HG02943 (cell line): ENCODE measurements at regions not wholly inside any gene's neighbourhood (a gene's known extent, or its start where the extent isn't known, plus 50 kb on each side); places are given as distances from the start of the nearest gene placed in this dataset.

Experiments used
- ATAC-seq: cut with Tn5 transposase; IDR thresholded peaks from one replicate; pipeline ENCODE4 v1.9.1; 2021; ENCODE audit warnings: mild to moderate bottlenecking, low read depth, moderate library complexity; ENCODE audit not compliant: unreplicated experiment

DNA sequence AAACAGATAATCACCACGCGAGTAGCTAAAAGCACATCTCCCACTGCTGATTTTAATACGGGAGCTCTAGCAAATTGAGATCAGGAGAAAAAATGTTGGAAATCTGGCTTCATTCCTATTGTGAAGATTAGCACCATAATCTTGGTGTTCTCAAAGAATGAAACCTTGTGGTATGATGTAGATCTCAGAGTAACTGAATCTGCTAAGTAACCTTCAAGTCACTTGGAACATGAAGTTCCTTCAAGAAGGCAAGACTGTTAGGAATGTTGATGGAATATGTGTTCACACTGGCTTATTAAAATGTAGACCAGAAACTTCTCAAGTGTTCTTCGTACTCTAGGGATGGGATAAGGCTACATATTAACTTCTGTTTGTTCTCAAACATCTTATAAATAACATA, 117.4 kb upstream of the CHRM3 start:
- ATAC-seq = no peak

DNA sequence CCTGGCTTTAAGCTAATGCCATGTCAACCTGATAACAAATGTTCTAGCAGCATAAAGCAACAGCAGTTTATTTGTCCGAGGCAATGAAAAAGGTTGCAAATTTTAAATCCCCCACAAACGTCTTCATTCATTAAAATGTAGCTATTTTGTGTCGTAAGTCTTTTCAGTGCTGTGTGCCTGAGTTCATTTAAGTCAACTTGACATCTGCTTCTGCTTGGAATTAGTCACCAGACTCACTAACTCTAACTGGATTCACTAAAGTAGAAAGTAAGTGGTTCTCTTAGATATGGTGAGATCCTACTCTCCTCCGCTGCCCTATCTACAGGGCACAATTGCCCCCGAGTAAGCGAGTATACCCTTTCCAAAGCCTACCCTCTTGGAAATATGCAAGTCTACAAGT, 118.4 kb upstream of the CHRM3 start:
- ATAC-seq = no peak

DNA sequence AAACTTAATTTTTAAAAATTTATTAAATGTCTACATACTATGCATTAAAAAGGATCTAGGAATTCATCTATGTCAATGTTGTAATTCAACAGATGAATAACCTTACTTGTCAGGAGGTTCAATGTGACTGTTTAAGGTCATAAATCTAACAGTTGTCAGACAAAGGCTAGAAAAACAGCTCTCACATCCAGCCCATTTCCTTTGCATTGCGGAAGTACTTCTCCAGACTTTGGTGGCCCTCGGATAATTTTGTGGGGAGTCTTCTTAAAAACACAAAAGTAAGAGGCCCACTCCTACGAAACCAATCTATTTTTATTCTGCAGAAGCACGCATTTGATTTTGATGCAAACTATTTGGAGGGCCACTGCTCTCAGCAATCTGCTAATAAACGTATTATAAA, 122.6 kb upstream of the CHRM3 start:
- no peak for ATAC-seq

DNA sequence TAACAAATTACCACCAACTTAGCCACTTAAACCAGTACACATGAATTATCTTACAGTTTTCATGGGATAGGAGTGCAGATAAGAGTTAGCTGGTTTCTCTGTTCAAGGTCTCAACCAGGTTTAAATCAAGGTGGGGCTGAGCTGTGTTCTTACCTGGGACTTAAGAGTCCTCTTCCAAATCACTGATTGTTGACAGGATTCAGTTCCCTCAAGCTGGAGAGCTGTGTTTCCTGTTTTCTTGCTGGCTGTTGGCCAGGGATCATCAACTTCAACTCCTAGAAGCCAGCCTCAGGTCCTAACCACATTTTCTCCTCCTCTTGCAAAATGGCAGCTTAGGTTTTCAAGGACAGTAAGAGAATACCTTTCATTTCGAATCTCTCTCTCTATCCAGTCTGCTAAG, 123.8 kb upstream of the CHRM3 start:
- ATAC-seq = no peak

DNA sequence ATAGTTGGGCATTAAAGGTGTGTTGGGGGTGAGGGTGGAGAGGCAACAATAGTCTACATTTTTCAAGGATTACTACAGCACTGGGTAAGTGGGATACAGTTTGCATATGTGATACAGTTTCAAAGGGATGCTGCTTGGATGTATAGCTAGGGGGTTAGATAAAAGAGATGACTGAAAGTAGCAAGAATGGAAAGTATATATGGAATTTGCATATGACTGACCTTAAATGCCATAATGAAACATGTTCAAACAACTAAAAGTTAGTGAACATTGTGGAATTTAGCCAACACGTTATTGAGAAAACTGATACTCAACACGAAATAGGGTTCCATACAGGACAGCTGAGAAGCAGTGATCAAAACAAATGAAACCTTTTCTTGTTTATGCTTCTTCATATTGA, 124.8 kb upstream of the CHRM3 start:
- no peak for ATAC-seq

DNA sequence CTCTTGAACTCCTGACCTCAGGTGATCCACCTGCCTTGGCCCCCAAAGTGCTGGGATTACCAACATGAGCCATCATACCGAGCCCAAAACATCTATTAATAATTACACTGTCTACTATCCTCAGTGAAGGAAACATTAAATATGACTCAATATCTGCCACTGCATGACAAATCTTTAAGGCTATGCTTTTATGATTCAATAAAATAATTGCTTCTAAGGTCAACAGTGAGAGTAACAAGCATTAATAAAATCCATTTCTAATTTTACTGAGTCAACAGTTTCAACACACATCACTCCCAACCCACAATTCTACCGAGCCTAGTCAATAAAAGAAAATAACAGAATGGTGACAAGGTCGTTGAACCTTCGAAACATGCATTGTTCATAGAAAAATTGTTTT, 125.5 kb upstream of the CHRM3 start:
- no peak for ATAC-seq

DNA sequence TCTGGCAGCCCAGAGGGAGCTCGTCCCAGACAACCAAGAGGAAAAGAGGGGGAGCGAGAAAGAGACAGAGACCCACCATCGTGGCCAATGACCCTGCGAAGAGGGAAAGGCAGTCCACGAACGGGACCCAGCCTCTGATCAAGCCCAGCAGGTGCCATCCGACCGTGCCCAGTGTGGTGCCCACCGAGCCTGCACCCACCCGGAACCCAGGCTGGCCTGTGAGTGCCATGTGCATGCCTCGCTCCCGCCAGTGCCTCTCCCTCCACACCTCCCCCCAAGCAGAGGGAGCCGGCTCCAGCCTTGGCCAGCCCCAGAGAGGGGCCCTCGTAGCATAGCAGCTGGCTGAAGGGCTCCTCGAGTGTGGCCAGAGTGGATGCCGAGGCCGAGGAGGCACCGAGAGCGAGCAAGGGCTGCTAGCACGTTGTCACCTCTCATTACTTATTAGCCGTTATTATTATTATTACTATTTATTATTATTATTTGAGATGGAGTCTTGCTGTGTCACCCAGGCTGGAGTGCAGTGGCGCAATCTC, 130.7 kb upstream of the CHRM3 start:
- ATAC-seq = no peak

DNA sequence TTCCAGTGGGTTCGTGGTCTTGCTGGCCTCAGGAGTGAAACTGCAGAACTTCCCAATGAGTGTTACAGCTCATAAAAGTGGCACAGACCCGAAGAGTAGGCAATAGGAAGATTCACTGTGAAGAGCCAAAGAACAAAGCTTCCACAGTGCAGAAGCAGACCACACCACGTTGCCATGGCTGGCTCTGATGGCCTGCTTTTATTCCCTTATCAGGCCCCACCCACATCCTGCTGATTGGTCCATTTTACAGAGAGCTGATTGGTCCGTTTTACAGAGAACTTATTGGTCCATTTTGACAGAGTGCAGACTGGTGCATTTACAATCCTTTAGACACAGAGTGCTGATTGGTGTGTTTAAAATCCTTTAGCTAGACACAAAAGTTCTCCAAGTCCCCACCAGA, 131.4 kb upstream of the CHRM3 start:
- no peak for ATAC-seq

DNA sequence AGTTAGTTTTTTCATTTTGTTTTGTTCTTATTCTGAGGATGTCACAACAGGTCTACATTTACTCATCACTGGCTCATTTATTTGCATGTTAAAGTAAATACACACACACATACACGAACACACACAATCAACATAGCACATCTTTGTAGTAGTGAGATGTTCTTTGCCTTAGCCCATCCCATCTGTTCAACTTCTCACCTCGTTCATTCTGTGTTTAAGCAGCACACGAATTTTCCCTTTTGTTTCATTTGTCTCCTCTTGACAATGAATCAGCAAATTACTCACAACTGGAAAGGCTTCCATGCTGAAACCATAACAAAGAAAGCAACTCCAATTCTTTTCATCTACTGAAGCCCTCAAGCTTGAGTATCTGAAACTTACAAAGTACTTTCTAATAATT, 133.3 kb upstream of the CHRM3 start:
- no peak for ATAC-seq

DNA sequence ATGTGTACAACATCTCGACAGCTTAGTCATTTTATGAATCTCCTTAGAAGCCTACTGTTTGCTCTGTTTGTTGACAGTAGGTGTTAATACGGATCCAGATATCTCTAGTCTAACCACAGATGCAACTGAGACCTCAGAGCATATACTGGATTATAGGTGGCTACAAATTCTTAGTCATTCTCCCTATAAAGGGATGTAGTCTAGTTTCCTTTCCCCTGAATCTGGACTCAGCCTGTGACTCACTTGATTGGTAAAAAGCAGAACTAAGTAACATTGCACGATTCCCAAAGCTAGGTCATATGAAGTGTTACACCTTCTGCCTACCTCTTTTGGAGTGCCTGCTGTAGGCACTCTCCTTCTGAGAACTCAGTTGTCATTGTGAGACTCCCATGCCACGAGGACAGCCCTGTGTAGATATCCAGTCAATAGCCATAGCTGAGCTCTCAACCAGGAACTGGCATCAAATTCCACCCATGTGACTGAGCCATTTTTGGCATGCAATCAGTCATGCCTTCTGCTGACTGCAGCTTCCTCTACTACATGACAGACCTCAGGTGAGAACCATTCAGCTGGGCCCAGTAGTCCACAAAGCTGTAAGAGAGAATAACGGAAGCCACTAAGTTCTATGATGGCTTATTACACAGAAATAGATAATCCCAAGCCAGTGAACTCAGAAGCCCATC, 135.9 kb upstream of the CHRM3 start:
- ATAC-seq = no peak

DNA sequence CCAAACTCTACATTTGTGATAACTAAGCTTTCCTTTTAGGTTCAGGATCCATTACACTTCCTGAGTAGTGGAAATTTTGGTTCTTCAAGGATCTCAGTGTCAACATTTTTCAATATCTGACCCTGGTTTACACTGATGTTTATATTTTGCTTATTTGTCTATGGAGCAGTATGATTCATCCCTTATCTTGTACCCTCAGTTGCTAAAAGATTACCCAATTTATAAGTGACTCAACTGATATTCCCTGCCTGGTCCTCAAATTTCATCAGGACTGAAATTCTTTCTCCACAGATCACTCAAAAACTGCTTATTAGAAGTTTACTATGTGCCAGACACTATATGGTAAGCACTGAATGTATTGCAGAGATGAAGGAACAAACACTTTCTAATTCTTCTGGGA, 139.1 kb upstream of the CHRM3 start:
- no peak for ATAC-seq

DNA sequence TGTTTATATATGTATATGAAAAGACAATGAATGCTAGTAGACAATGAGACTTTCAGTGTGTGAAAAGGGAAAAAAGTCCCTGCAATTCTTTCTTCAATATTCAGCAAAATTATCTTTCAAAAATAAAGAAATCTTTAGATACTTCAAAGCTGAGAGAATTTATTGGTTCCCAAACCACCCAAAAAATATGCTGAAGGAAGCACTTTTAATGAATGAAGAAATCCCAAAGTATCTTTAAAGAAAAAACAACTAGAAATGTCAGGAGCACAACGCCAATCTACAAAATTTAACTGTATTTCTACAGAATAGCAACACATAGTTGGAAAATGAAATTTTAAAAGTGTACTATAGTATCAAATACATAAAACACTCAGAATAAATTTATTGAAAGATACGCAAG, 142.3 kb upstream of the CHRM3 start:
- ATAC-seq = no peak

DNA sequence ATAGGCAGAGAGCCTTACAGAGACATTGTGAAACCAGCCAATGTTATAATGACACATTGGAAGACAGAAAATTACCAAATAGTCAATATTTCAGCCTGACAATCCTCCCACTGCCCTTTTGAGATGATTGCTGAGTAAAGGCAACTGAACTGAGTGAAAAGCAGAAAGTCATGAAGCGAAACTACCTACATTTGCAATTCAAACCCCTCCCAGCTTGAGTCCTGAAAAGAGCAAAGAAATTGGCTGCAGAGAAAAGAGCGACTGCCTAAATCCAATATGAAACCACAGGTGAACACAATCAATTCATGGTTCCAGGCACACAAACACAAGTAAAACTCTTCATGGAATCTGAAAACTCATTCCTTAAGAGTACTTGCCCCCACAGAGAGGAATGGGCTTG, 143.4 kb upstream of the CHRM3 start:
- ATAC-seq = no peak

DNA sequence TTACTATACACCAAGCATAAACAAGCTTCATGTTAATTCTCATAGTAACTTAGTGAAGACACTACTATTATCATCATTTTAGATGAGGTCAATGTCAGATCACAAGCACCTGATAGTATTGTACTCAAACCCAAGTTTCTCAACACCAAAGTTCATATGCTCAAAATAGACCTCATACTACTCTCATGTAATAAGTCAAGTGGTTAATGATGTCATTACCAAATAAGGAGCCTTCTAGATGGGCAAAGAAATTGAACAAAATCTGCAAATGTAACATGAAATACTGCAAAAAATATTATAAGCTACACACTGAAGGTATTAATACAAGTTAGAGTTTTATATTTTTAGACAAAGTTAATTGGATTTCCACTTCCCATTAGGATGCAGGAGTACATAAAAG, 144.0 kb upstream of the CHRM3 start:
- no peak for ATAC-seq

DNA sequence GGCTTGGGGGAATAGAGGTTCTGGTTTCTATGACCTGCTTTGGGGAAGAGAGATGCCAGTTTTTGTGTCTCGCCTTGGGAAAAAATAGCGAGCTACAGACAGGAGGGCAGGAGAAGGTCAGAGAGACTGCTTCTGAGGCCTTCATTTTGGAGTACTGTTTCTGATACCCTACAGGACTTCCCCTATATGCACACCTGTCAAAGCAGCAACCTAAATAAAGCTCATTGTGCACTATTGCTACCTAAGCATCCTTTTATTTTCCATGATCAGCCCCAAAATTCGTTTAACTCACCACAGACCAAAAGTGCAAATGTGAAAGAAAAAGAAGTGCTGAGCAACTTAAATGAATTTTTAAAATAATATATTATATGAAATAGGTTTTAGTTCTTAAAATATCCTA, 145.6 kb upstream of the CHRM3 start:
- no peak for ATAC-seq

DNA sequence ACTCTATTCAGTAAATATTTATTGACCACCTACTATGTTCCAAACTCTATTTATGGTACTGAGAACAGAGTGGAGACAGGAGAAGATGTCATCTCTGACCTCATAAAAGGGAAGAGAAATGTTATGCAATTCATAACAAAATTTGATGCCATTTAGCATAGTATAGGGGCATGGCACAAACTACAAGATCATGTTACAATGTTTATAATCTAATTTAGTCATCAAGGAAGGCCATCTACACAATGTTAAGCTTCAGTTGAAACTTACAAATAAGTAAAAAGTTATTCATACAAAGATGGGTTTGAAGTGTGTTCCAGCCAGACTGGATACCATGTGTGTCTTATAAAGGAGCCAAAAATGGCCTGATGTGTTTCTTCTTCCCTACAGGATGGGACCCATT, 146.8 kb upstream of the CHRM3 start:
- no peak for ATAC-seq

DNA sequence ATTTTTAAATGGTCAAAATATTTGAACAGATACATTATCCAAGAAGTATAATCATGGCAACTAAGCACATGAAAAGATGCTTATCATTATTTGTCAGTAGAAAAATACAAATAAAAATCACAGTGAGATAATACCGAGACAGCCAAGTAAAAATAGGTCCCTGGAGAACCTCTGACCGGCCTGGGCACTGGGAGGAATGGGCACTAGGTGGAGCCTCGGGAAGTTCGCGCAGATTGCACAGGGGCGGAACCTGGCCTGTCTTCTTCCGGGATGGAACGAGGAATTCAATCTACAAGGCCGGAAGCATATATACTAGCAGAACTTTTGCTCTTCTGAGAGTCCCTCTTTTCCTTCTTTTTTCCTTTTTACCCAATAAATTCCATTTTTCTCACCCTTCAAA, 148.5 kb upstream of the CHRM3 start:
- ATAC-seq = no peak

DNA sequence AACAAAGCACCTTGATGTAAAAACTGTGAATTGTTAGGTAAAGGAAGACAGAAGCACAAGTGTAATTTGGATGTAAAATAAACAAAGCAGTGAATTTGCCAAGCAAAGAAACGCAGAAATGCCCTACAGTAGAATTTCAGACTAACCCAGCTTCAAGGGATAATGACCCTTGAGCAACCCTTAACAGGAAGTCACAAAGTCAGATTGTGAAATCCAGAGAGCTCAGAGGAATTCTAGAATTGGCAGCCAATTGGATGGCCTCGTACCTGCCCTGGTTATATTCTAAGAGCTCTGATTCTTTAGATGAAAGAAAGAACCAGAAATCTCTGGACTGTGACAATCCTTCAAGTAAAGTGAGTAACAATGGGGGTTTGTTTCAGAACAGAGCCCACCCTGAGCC, 152.7 kb upstream of the CHRM3 start:
- ATAC-seq = no peak

DNA sequence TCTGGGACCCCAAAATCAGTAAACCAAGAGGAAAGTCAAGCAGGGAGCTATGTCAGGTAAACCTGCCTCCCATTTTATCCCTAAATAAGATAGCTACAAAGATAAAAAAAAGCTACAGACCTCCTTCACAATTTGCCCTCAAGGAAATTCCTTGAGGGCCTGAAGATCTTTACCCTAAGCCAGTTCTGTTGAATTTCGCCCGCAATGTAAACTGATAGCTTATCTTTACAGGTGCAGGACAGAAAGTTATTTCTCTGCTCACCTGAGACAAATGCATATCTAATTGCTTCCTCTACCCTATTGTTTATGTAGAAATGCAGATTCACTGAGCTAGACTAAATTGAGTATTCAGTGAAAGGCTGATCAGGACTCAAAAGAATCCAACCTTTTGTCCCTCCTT, 153.4 kb upstream of the CHRM3 start:
- ATAC-seq = no peak

DNA sequence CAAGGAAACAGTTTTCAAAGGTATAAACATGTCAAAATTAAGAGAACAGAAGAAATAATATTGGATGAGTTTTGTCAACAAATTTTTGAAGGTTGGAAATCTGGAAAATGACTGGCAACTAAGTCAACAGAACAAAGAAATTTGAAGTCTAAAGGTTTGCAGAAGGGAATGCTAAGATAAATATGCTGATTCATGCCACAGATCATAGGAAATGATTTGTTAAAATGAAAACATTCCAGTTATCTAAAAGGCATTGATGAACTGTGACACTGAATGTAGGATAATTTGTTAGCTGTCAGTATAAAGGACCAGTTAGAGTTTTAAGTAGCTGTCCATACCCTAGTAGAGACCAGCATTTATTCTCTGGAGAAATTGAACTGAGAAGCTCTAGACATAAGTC, 157.9 kb upstream of the CHRM3 start:
- no peak for ATAC-seq

DNA sequence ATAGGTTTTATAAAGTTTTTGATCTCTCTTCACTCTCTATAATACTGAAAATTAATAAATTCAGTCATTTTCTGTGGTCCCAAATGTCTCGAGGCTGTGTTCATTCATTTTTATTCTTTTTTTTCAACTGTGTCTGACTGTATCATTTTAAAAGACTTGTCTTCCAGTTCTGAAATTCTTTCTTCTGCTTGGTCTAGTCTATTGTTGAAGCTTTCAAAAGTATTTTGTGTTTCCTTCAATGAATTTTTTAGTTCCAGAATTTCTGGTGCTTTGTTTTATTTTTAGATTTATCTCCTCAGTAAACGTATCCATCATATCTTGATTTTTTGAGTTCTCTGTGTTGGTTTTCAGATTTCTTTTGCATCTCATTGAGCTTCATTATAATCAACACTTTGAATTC, 161.0 kb upstream of the CHRM3 start:
- no peak for ATAC-seq

DNA sequence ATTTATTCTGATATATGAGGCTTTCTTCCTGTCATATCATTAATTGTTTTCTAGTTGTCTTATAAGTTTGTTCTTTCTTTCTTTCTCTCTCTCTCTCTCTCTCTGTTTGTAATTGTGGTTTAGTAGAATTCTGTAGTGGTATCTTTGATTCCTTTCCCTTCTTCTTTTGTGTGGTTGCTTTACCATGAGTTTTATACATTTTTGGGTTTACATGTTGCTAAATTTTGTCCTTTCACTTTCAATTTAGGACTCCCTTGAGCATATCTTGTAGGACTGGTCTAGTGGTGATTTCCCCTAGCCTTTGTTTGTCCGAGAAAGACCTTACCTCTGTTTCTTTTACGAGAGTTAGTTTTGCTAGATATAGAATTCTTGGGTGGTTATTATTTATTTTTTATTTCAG, 162.3 kb upstream of the CHRM3 start:
- ATAC-seq = no peak

DNA sequence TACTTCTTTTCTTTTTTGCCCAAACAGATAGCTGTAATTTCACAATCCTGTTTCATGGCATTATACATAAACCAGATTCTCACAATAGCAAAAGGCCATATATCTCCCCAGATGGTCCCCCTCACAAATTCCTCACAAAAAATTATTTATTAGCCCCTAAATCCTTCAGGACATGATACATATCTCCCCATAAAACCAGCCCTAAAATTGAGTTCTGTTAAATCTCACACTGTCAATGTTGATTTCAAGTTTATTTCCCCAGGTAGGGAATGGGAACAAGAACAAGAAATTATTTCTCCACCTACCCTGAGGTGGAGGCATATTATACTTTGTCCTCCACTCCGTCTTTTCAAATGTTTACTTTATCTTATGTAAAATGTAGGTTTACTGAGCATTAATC, 163.4 kb upstream of the CHRM3 start:
- no peak for ATAC-seq
